ENCODE measurements at regions not wholly inside any gene's neighbourhood (a gene's known extent, or its start where the extent isn't known, plus 50 kb on each side); places are given as distances from the start of the nearest gene placed in this dataset.

- no peaks in the 10 kb centered on the region for H3K9me3 ChIP-seq (ENCODE audit: control insufficient read depth in 2 of 2, insufficient read depth in 1 of 2, low read depth in 1 of 2, low read length in 1 of 2)
- no peaks in the 10 kb centered on the region for H3K27me3 ChIP-seq (ENCODE audit: control insufficient read depth in 1 of 2, insufficient read depth in 2 of 2, low read length in 2 of 2)
- no peak overlapping the region for H3K4me3 ChIP-seq (ENCODE audit: low read depth in 1 of 2, low read length in 2 of 2)
- H3K27ac ChIP-seq (ENCODE audit: low read depth in 2 of 2, low read length in 1 of 2) = no peak overlapping the region
- H3K4me1 ChIP-seq (ENCODE audit: control insufficient read depth in 2 of 2, insufficient read depth in 2 of 2, low read length in 1 of 2) = no peaks in the 10 kb centered on the region
- WGBS, 2 donors = 53 to 56% methylated on average over 1 of the region's 1 CpG
- H3K36me3 ChIP-seq (ENCODE audit: control insufficient read depth in 2 of 2, insufficient read depth in 2 of 2, low read length in 1 of 2) = no peaks in the 10 kb centered on the region
Observed at GRCh38 chr4:156420623-156421022, 467.0 kb upstream of the CTSO start.

GRCh38 chr4:156419080-156419685, 465.5 kb upstream of the CTSO start:
- Histone ChIP-seq H3K4me3 (ENCODE audit: low read depth in 1 of 2, low read length in 2 of 2) (no peak overlapping the region), H3K9me3 (ENCODE audit: control insufficient read depth in 2 of 2, insufficient read depth in 1 of 2, low read depth in 1 of 2, low read length in 1 of 2) (no peaks in the 10 kb centered on the region), H3K4me1 (ENCODE audit: control insufficient read depth in 2 of 2, insufficient read depth in 2 of 2, low read length in 1 of 2) (no peaks in the 10 kb centered on the region), H3K36me3 (ENCODE audit: control insufficient read depth in 2 of 2, insufficient read depth in 2 of 2, low read length in 1 of 2) (no peaks in the 10 kb centered on the region), H3K27me3 (ENCODE audit: control insufficient read depth in 1 of 2, insufficient read depth in 2 of 2, low read length in 2 of 2) (no peaks in the 10 kb centered on the region), H3K27ac (ENCODE audit: low read depth in 2 of 2, low read length in 1 of 2) (no peak overlapping the region)
- whole genome bisulfite sequencing, 2 donors = 52 to 54% methylated on average over 2 of the region's 2 CpGs

- Histone ChIP-seq H3K27ac (ENCODE audit: low read depth in 2 of 2, low read length in 1 of 2) (no peak overlapping the region), H3K27me3 (ENCODE audit: control insufficient read depth in 1 of 2, insufficient read depth in 2 of 2, low read length in 2 of 2) (no peaks in the 10 kb centered on the region), H3K4me3 (ENCODE audit: low read depth in 1 of 2, low read length in 2 of 2) (no peak overlapping the region), H3K36me3 (ENCODE audit: control insufficient read depth in 2 of 2, insufficient read depth in 2 of 2, low read length in 1 of 2) (no peaks in the 10 kb centered on the region), H3K4me1 (ENCODE audit: control insufficient read depth in 2 of 2, insufficient read depth in 2 of 2, low read length in 1 of 2) (no peaks in the 10 kb centered on the region), H3K9me3 (ENCODE audit: control insufficient read depth in 2 of 2, insufficient read depth in 1 of 2, low read depth in 1 of 2, low read length in 1 of 2) (no peaks in the 10 kb centered on the region)
Observed at GRCh38 chr4:156414406-156414805, 460.7 kb upstream of the CTSO start.

- Histone ChIP-seq H3K4me3 (ENCODE audit: low read depth in 1 of 2, low read length in 2 of 2) (no peak overlapping the region), H3K36me3 (ENCODE audit: control insufficient read depth in 2 of 2, insufficient read depth in 2 of 2, low read length in 1 of 2) (no peaks in the 10 kb centered on the region), H3K27ac (ENCODE audit: low read depth in 2 of 2, low read length in 1 of 2) (no peak overlapping the region), H3K9me3 (ENCODE audit: control insufficient read depth in 2 of 2, insufficient read depth in 1 of 2, low read depth in 1 of 2, low read length in 1 of 2) (no peaks in the 10 kb centered on the region), H3K27me3 (ENCODE audit: control insufficient read depth in 1 of 2, insufficient read depth in 2 of 2, low read length in 2 of 2) (no peaks in the 10 kb centered on the region), H3K4me1 (ENCODE audit: control insufficient read depth in 2 of 2, insufficient read depth in 2 of 2, low read length in 1 of 2) (no peaks in the 10 kb centered on the region)
- WGBS, 2 donors = 40 to 48% methylated on average over 3 of the region's 3 CpGs
Observed at GRCh38 chr4:156413239-156414135, 459.8 kb upstream of the CTSO start.

- H3K27me3 ChIP-seq (ENCODE audit: control insufficient read depth in 1 of 2, insufficient read depth in 2 of 2, low read length in 2 of 2) = no peaks in the 10 kb centered on the region
- WGBS, 2 donors = 59 to 63% methylated on average over 2 of the region's 2 CpGs
- H3K9me3 ChIP-seq (ENCODE audit: control insufficient read depth in 2 of 2, insufficient read depth in 1 of 2, low read depth in 1 of 2, low read length in 1 of 2) = no peaks in the 10 kb centered on the region
- H3K36me3 ChIP-seq (ENCODE audit: control insufficient read depth in 2 of 2, insufficient read depth in 2 of 2, low read length in 1 of 2) = no peaks in the 10 kb centered on the region
- no peak overlapping the region for H3K4me3 ChIP-seq (ENCODE audit: low read depth in 1 of 2, low read length in 2 of 2)
- no peak overlapping the region for H3K27ac ChIP-seq (ENCODE audit: low read depth in 2 of 2, low read length in 1 of 2)
- no peaks in the 10 kb centered on the region for H3K4me1 ChIP-seq (ENCODE audit: control insufficient read depth in 2 of 2, insufficient read depth in 2 of 2, low read length in 1 of 2)
Observed at GRCh38 chr4:156411531-156411930, 457.9 kb upstream of the CTSO start.

GRCh38 chr4:156408749-156409148, 455.1 kb upstream of the CTSO start:
- Histone ChIP-seq H3K27me3 (ENCODE audit: control insufficient read depth in 1 of 2, insufficient read depth in 2 of 2, low read length in 2 of 2) (no peaks in the 10 kb centered on the region), H3K36me3 (ENCODE audit: control insufficient read depth in 2 of 2, insufficient read depth in 2 of 2, low read length in 1 of 2) (no peaks in the 10 kb centered on the region), H3K27ac (ENCODE audit: low read depth in 2 of 2, low read length in 1 of 2) (no peak overlapping the region), H3K9me3 (ENCODE audit: control insufficient read depth in 2 of 2, insufficient read depth in 1 of 2, low read depth in 1 of 2, low read length in 1 of 2) (no peaks in the 10 kb centered on the region), H3K4me3 (ENCODE audit: low read depth in 1 of 2, low read length in 2 of 2) (no peak overlapping the region), H3K4me1 (ENCODE audit: control insufficient read depth in 2 of 2, insufficient read depth in 2 of 2, low read length in 1 of 2) (no peaks in the 10 kb centered on the region)
- 83 to 91% methylated on average over 4 of the region's 4 CpGs for WGBS, 2 donors

- H3K36me3 ChIP-seq (ENCODE audit: control insufficient read depth in 2 of 2, insufficient read depth in 2 of 2, low read length in 1 of 2) = no peaks in the 10 kb centered on the region
- H3K27me3 ChIP-seq (ENCODE audit: control insufficient read depth in 1 of 2, insufficient read depth in 2 of 2, low read length in 2 of 2) = no peaks in the 10 kb centered on the region
- H3K4me3 ChIP-seq (ENCODE audit: low read depth in 1 of 2, low read length in 2 of 2) = no peak overlapping the region
- H3K4me1 ChIP-seq (ENCODE audit: control insufficient read depth in 2 of 2, insufficient read depth in 2 of 2, low read length in 1 of 2) = no peaks in the 10 kb centered on the region
- H3K27ac ChIP-seq (ENCODE audit: low read depth in 2 of 2, low read length in 1 of 2) = no peak overlapping the region
- peaks cover 0 to 2% of the 10 kb centered on the region in 2 donors for H3K9me3 ChIP-seq (ENCODE audit: control insufficient read depth in 2 of 2, insufficient read depth in 1 of 2, low read depth in 1 of 2, low read length in 1 of 2)
- WGBS, 2 donors = 27 to 29% methylated on average over 2 of the region's 2 CpGs
Observed at GRCh38 chr4:156401371-156401770, 447.7 kb upstream of the CTSO start.

GRCh38 chr4:156396534-156396933, 442.9 kb upstream of the CTSO start:
- no peaks in the 10 kb centered on the region for H3K36me3 ChIP-seq (ENCODE audit: control insufficient read depth in 2 of 2, insufficient read depth in 2 of 2, low read length in 1 of 2)
- H3K9me3 ChIP-seq (ENCODE audit: control insufficient read depth in 2 of 2, insufficient read depth in 1 of 2, low read depth in 1 of 2, low read length in 1 of 2) = no peaks in the 10 kb centered on the region
- no peak overlapping the region for H3K27ac ChIP-seq (ENCODE audit: low read depth in 2 of 2, low read length in 1 of 2)
- no peak overlapping the region for H3K4me3 ChIP-seq (ENCODE audit: low read depth in 1 of 2, low read length in 2 of 2)
- WGBS, 2 donors = 39 to 47% methylated on average over 2 of the region's 2 CpGs
- no peaks in the 10 kb centered on the region for H3K4me1 ChIP-seq (ENCODE audit: control insufficient read depth in 2 of 2, insufficient read depth in 2 of 2, low read length in 1 of 2)
- H3K27me3 ChIP-seq (ENCODE audit: control insufficient read depth in 1 of 2, insufficient read depth in 2 of 2, low read length in 2 of 2) = no peaks in the 10 kb centered on the region

GRCh38 chr4:156391325-156391653, 437.6 kb upstream of the CTSO start:
- whole genome bisulfite sequencing, 2 donors = 78 to 85% methylated on average over 2 of the region's 2 CpGs

More at GRCh38 chr4:156391325-156391653, 437.6 kb upstream of the CTSO start:
- Histone ChIP-seq H3K27me3 (ENCODE audit: control insufficient read depth in 1 of 2, insufficient read depth in 2 of 2, low read length in 2 of 2) (no peaks in the 10 kb centered on the region), H3K4me3 (ENCODE audit: low read depth in 1 of 2, low read length in 2 of 2) (no peak overlapping the region), H3K4me1 (ENCODE audit: control insufficient read depth in 2 of 2, insufficient read depth in 2 of 2, low read length in 1 of 2) (no peaks in the 10 kb centered on the region), H3K27ac (ENCODE audit: low read depth in 2 of 2, low read length in 1 of 2) (no peak overlapping the region), H3K9me3 (ENCODE audit: control insufficient read depth in 2 of 2, insufficient read depth in 1 of 2, low read depth in 1 of 2, low read length in 1 of 2) (no peaks in the 10 kb centered on the region), H3K36me3 (ENCODE audit: control insufficient read depth in 2 of 2, insufficient read depth in 2 of 2, low read length in 1 of 2) (no peaks in the 10 kb centered on the region)
